B cell (primary cell): ENCODE measurements at regions not wholly inside any gene's neighbourhood (a gene's known extent, or its start where the extent isn't known, plus 50 kb on each side); places are given as distances from the start of the nearest gene placed in this dataset.
"Not testable (repeated sequence)": the region's sequence is repeated elsewhere in the genome, so short reads cannot be mapped to it uniquely, and the experiment has no call there.

Experiments used
- ATAC-seq: fragments of 200-7000 bp; cut with Tn5 transposase; one replicate; pipeline ENCODE4 v1.10.0; 2021; ENCODE audit warnings: low read depth, mild to moderate bottlenecking, moderate number of reproducible peaks, moderate library complexity
- CTCF ChIA-PET: fragments of 350-600 bp; sonication (Branson Sonifier 250); formaldehyde crosslinking; loops from one replicate; lab custom pipeline; 2021; ENCODE audit warnings: antibody characterized with exemption, inconsistent platforms; lab: Charles Lee
- POLR2A ChIA-PET: fragments of 350-600 bp; sonication (Branson Sonifier 250); formaldehyde crosslinking; loops from one replicate; lab custom pipeline; 2021; ENCODE audit warnings: antibody characterized with exemption; lab: Charles Lee
- DNase-seq: peaks from one replicate; pipeline ENCODE4 v3.0.0; 2013
- H2AFZ ChIP-seq: 2 replicates; pipeline ENCODE4 v1.6.1; 2012; ENCODE audit warnings: mild to moderate bottlenecking, low read depth, low read length; ENCODE audit not compliant: insufficient read depth, poor library complexity, severe bottlenecking
- H3K27ac ChIP-seq, 2 donors: 1 replicate in 1 of 2; 2 replicates in 1 of 2; pipeline ENCODE4 v1.5.1; 2012 to 2013; ENCODE audit warnings: low read length in 2 of 2, mild to moderate bottlenecking in 2 of 2, moderate library complexity in 1 of 2
- H3K27me3 ChIP-seq, 4 experiments: fragments of 200-600 bp in 1 of 4; sonication (generic) in 1 of 4; replicated peaks in 1 of 4; 1 replicate in 2 of 4; 2 replicates in 2 of 4; pipeline versions ENCODE4 v1.6.1 to v1.7.0; 2013 to 2016; ENCODE audit warnings: low read length in 3 of 4, mild to moderate bottlenecking in 2 of 4, mixed read lengths in 1 of 4, moderate library complexity in 1 of 4; ENCODE audit not compliant: insufficient read depth in 4 of 4, control insufficient read depth in 3 of 4; ENCODE audit errors: control extremely low read depth in 1 of 4
- H3K36me3 ChIP-seq, 2 experiments: replicated peaks in 1 of 2; 1 replicate in 1 of 2; 2 replicates in 1 of 2; pipeline versions ENCODE4 v1.6.1 to v1.7.1; 2013; ENCODE audit warnings: low read length in 1 of 2; ENCODE audit not compliant: insufficient read depth in 2 of 2, control insufficient read depth in 1 of 2; ENCODE audit errors: control extremely low read depth in 1 of 2, extremely low read depth in 1 of 2
- H3K4me1 ChIP-seq, 2 donors: fragments of 200-600 bp in 1 of 2; sonication (generic) in 1 of 2; 1 replicate in 1 of 2; 2 replicates in 1 of 2; pipeline versions ENCODE4 v1.5.1 to v1.6.1; 2013 to 2017; ENCODE audit warnings: low read length in 2 of 2; ENCODE audit not compliant: control insufficient read depth in 2 of 2, insufficient read depth in 2 of 2
- H3K4me2 ChIP-seq: replicated peaks from 2 replicates; pipeline ENCODE3; 2012; ENCODE audit warnings: mild to moderate bottlenecking, low read depth, low read length; ENCODE audit not compliant: poor library complexity, severe bottlenecking
- H3K4me3 ChIP-seq, 5 experiments: fragments of 200-600 bp in 1 of 5; sonication (generic) in 1 of 5; 1 replicate in 3 of 5; 2 replicates in 2 of 5; pipeline versions ENCODE4 v1.5.1 to v1.7.0; 2011 to 2016; ENCODE audit warnings: low read length in 4 of 5, mild to moderate bottlenecking in 4 of 5, low read depth in 2 of 5, control low read depth in 1 of 5, moderate library complexity in 1 of 5; ENCODE audit not compliant: insufficient read depth in 1 of 5; ENCODE audit errors: control extremely low read depth in 1 of 5, extremely low read depth in 1 of 5
- H3K79me2 ChIP-seq: fragments of 200-600 bp; sonication (generic); one replicate; pipeline ENCODE4 v1.6.0; 2016; ENCODE audit warnings: low read length; ENCODE audit not compliant: control insufficient read depth, insufficient read depth
- H3K9ac ChIP-seq: fragments of 200-600 bp; sonication (generic); 2 replicates; pipeline ENCODE4 v1.6.1; 2017; ENCODE audit warnings: mild to moderate bottlenecking, low read length, moderate library complexity
- H3K9me3 ChIP-seq, 3 donors: one replicate each; pipeline versions ENCODE4 v1.6.1 to v1.7.1; 2013; ENCODE audit warnings: low read length in 2 of 3; ENCODE audit not compliant: control insufficient read depth in 2 of 3, insufficient read depth in 1 of 3; ENCODE audit errors: control extremely low read depth in 1 of 3
- H4K20me1 ChIP-seq: 2 replicates; pipeline ENCODE4 v1.6.0; 2012; ENCODE audit warnings: mild to moderate bottlenecking, low read length; ENCODE audit not compliant: insufficient read depth, control insufficient read depth, poor library complexity, severe bottlenecking
- H3K27ac Mint-ChIP-seq: one replicate; pipeline ENCODE4 v1.8.0; 2021; ENCODE audit warnings: mixed read lengths
- H3K27me3 Mint-ChIP-seq: one replicate; pipeline ENCODE4 v1.8.0; 2021; ENCODE audit warnings: mixed read lengths
- H3K4me1 Mint-ChIP-seq: one replicate; pipeline ENCODE4 v1.8.0; 2021; ENCODE audit warnings: mixed read lengths
- H3K4me3 Mint-ChIP-seq: one replicate; pipeline ENCODE4 v1.8.0; 2021; ENCODE audit warnings: mixed read lengths
- H3K9me3 Mint-ChIP-seq: one replicate; pipeline ENCODE4 v1.8.0; 2022; ENCODE audit warnings: mixed read lengths; ENCODE audit not compliant: insufficient read depth
- EZH2 ChIP-seq: IDR thresholded peaks from 2 replicates; pipeline ENCODE4 v1.6.1; 2012; ENCODE audit warnings: borderline replicate concordance, low read depth, mild to moderate bottlenecking, moderate library complexity, low read length; ENCODE audit not compliant: insufficient read depth, poor library complexity, severe bottlenecking
- WGBS: methylation state at CpG from one replicate; pipeline ENCODE4 v1.1.5; 2013; ENCODE audit warnings: missing lambda C conversion rate; ENCODE audit not compliant: insufficient coverage; 5-methylcytosine and 5-hydroxymethylcytosine counted together
- intact Hi-C: fragments of 100-400 bp; cut with micrococcal nuclease; formaldehyde crosslinking; loops from one replicate; pipeline ENCODE4 v1.10.0; 2022
- TF ChIP-seq, protein P1 (sequence below): fragments of 200-600 bp; IDR thresholded peaks from one replicate; pipeline ENCODE4 v1.8.0; 2022; ENCODE audit warnings: antibody characterized with exemption, mild to moderate bottlenecking

DNA sequence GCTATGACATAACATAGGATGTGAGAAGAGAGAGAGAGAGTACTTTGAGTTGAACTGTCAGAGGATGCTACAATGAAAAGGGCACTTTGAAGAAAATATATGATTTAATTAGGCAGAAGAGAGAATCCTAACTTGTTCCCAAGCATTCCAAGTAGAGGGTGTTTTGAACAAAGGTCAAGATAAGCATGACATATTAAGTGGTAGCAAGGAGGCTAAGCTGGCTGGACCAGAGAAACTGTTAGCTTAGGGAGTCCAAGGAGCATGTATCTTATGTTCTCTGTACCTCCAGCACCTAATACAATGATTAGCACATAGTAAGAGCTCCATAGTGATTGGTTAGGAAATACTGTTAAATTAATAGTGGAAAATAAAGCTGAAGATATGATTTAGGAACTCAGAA lies 479.6 kb downstream of the TMEM135 start:
- Histone ChIP-seq H3K36me3 (no peaks in the 10 kb centered on the region), H4K20me1 (no peaks in the 10 kb centered on the region), H3K4me3 (no peak overlapping the region), H2AFZ (no peak overlapping the region), H3K9me3 (peaks cover 0 to 1% (median 0%) of the 10 kb centered on the region in 3 donors), H3K27me3 (no peaks in the 10 kb centered on the region), H3K79me2 (no peaks in the 10 kb centered on the region), H3K4me1 (no peaks in the 10 kb centered on the region), H3K9ac (no peak overlapping the region), H3K27ac (no peak overlapping the region), H3K4me2 (no peak overlapping the region)
- Mint-ChIP-seq H3K4me1 (no peaks in the 10 kb centered on the region), H3K9me3 (no peaks in the 10 kb centered on the region), H3K27ac (no peak overlapping the region), H3K27me3 (no peaks in the 10 kb centered on the region), H3K4me3 (no peak overlapping the region)
- ChIA-PET POLR2A (no interaction called here), CTCF (no interaction called here)
- TF ChIP-seq, protein P1, sequence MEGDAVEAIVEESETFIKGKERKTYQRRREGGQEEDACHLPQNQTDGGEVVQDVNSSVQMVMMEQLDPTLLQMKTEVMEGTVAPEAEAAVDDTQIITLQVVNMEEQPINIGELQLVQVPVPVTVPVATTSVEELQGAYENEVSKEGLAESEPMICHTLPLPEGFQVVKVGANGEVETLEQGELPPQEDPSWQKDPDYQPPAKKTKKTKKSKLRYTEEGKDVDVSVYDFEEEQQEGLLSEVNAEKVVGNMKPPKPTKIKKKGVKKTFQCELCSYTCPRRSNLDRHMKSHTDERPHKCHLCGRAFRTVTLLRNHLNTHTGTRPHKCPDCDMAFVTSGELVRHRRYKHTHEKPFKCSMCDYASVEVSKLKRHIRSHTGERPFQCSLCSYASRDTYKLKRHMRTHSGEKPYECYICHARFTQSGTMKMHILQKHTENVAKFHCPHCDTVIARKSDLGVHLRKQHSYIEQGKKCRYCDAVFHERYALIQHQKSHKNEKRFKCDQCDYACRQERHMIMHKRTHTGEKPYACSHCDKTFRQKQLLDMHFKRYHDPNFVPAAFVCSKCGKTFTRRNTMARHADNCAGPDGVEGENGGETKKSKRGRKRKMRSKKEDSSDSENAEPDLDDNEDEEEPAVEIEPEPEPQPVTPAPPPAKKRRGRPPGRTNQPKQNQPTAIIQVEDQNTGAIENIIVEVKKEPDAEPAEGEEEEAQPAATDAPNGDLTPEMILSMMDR, result no peak
- no peak for TF ChIP-seq EZH2
- no peak for DNase-seq
- intact Hi-C loops, result no loop called here
- no peak for ATAC-seq

DNA sequence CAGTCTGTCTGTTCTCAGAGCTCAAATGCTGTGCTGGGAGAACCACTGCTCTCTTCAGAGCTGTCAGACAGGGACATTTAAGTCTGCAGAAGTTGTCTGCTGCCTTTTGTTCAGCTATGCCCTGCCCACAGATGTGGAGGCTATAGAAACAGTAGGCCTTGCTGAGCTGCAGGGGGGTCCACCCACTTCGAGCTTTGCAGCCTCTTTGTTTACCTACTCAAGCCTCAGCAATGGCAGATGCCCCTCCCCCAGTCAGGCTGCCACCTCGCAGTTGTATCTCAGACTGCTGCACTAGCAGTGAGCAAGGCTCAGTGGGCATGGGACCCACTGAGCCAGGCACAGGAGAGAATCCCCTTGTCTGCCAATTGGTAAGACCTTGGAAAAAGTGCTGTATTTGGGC lies 470.0 kb downstream of the TMEM135 start:
- H3K27me3 ChIP-seq, DNase-seq, intact Hi-C loops, ATAC-seq, H3K27ac ChIP-seq, H3K27ac Mint-ChIP-seq, H3K27me3 Mint-ChIP-seq, H3K9me3 Mint-ChIP-seq, H3K4me3 Mint-ChIP-seq, H3K4me1 Mint-ChIP-seq, H3K4me2 ChIP-seq, H3K79me2 ChIP-seq, H2AFZ ChIP-seq, H3K9ac ChIP-seq, H3K36me3 ChIP-seq, H4K20me1 ChIP-seq, H3K4me3 ChIP-seq, H3K4me1 ChIP-seq, H3K9me3 ChIP-seq, POLR2A ChIA-PET: not testable (repeated sequence)
- 83% methylated on average over 1 of the region's 2 CpGs for WGBS
- CTCF ChIA-PET, result interaction anchor here (0.7 kb wide), 1 partner anchor 13 kb away, joined by 3 read pairs; no protein-coding TSS in a partner anchor

DNA sequence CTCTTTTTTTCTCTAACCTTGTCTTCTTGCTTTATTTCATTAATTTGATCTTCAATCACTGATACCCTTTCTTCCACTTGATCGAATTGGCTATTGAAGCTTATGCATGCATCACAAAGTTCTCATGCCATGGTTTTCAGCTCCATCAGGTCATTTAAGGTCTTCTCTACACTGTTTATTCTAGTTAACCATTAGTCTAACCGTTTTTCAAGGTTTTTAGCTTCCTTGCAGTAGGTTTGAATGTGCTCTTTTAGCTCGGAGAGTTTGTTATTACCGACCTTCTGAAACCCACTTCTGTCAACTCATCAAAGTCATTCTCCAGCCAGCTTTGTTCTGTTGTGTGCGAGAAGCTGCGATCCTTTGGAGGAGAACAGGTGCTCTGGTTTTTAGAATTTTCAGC lies 469.2 kb downstream of the TMEM135 start:
- WGBS, result 100% methylated on average over 1 of the region's 6 CpGs
- H3K9ac ChIP-seq, CTCF ChIA-PET, H3K4me2 ChIP-seq, POLR2A ChIA-PET, H3K9me3 ChIP-seq, H3K27me3 Mint-ChIP-seq, intact Hi-C loops, H3K4me1 ChIP-seq, H3K4me3 ChIP-seq, H3K27me3 ChIP-seq, H3K9me3 Mint-ChIP-seq, H3K27ac Mint-ChIP-seq, H3K36me3 ChIP-seq, H3K4me3 Mint-ChIP-seq, DNase-seq, H2AFZ ChIP-seq, ATAC-seq, H3K27ac ChIP-seq, H4K20me1 ChIP-seq, H3K79me2 ChIP-seq, H3K4me1 Mint-ChIP-seq: not testable (repeated sequence)
